ENCODE measurements at regions not wholly inside any gene's neighbourhood (a gene's known extent, or its start where the extent isn't known, plus 50 kb on each side); places are given as distances from the start of the nearest gene placed in this dataset.

DNA sequence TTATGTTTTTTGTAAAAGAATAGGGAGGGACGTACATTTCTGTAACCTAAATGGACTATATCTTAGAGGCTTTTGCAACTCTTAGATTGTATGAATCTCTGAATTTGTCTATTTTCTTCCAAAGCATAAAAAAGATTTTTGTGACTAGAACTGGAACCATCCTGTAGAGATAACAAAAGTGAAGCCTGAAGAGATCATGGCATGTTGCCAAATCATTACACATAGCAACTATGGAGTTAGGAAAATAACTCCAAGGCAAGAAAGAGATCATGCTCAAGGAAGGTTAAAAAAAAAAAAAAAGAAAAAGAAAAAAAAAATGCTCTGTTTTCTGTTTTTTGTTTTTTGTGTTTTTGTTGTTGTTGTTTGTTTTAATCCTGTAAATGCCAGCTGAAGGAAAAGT is 567.7 kb upstream of the ZWINT start:
- DNase-seq = no peak

GRCh38 chr10:56927701-56928100 is 566.6 kb upstream of the ZWINT start:
- no peak for DNase-seq

DNA sequence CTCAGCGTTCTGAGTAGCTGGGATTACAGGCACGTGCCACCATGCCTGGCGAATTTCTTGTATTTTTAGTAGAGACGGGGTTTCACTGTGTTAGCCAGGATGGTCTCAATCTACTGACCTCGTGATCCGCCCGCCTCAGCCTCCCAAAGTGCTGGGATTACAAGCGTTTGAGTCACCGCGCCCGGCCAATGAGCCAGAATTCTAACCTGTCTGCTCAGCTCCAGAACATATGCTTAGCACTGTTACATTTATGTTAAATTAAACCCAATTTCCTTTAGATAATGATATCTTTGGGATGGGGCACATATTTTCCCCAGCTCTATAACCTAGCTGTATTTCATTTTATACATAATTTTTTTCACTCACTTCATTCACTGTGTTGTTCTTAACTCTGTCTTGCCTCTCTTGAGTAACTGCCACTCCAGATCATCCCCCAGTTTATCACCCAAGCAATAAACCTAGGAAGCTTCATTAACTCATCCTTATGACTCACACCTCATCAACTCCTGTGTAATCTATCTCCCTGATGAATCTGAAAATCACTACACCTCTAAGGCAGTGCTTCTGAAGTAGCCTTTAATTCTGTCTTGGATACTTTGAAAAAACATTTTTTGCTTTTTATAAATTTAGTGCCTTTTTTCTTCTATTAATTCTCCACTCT is 559.7 kb upstream of the ZWINT start:
- DNase-seq = no peak

GRCh38 chr10:56912043-56912442 is 551.0 kb upstream of the ZWINT start:
- DNase-seq = no peak

- DNase-seq = no peak
These were observed 544.0 kb upstream of the ZWINT start for GRCh38 chr10:56905051-56905450.

DNA sequence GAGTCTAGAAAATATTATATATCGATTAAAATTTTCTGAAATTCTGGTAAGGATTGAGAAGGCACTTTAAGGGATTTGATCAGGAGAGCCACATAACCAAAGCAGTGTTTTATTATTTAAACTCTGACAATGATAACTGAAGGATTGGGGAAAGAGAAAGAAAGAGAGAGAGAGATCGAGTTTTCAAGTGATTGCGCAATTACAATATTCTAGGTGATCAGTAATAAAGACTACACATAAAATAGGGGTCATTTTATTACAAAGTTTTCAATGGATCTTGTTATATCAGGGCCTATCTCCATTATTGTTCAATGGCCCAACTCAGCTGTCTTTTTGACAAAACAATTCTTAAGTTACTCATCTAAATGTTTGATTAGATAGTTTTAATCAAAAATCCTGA is 541.5 kb upstream of the ZWINT start:
- DNase-seq = no peak

GRCh38 chr10:56895306-56895705 is 534.2 kb upstream of the ZWINT start:
- DNase-seq = no peak

- no peak for DNase-seq
These were observed 520.2 kb upstream of the ZWINT start for GRCh38 chr10:56881218-56881617.

DNA sequence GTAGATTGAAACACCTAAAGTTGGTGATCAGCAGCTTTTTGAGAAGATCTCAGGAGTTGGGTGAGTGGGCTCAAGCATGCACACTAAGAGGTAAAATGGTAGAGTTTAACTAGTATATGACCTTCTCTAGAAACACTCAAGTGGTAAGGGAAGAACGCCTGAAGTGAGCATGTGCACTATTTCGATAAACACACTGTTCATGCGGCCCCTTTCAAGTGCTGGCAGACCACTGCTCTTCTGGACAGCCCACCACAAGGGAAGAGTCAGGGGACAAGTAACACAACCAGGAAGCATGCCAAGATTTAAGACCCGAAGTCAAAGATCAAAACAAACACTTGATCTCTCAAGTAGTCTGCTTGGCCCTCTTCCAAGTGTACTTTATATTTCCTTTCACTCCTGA is 519.5 kb upstream of the ZWINT start:
- DNase-seq = no peak

DNA sequence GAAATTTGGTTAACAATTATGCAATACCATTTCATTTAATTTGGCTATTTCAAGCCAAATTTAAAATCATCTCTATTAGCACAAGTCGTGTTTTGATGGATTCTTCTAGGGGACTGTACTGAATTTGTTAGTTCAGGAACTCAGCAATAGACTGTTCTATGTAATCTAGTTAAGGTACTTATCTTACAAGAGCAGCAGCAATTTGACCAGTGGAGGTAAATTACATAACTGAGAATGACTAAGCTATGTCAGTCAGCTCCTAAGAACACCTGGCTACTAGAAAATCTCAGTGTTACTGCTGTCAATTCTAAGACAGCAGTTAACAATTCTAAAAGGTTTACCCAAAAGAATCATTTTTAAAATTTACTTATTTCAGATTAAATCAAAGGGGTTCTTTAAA is 513.9 kb upstream of the ZWINT start:
- no peak for DNase-seq

- no peak for DNase-seq
These were observed 510.2 kb upstream of the ZWINT start for GRCh38 chr10:56871160-56871668.

DNA sequence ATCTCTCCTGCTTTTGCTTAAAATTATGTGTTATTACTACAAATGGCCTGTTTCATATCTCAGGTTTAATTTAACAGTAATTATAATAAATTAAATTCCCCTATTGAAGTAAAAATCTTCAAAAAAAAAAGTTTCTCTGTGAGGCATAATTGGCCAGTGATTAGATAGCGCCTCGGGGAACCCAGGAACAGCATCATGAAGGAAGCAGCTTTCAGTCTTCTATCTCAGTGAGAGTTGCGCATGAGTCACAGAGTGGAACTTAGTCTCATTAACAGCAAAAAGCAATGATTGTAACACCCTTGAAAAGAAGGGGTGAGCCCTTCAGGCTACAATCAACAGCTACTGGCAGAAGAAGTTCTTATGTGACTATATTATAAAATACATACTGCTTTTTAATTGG is 506.2 kb upstream of the ZWINT start:
- no peak for DNase-seq

GRCh38 chr10:56856569-56856968 is 495.5 kb upstream of the ZWINT start:
- DNase-seq = no peak

GRCh38 chr10:56844978-56845529 is 484.0 kb upstream of the ZWINT start:
- DNase-seq = no peak

GRCh38 chr10:56836659-56837058 is 475.6 kb upstream of the ZWINT start:
- no peak for DNase-seq

DNA sequence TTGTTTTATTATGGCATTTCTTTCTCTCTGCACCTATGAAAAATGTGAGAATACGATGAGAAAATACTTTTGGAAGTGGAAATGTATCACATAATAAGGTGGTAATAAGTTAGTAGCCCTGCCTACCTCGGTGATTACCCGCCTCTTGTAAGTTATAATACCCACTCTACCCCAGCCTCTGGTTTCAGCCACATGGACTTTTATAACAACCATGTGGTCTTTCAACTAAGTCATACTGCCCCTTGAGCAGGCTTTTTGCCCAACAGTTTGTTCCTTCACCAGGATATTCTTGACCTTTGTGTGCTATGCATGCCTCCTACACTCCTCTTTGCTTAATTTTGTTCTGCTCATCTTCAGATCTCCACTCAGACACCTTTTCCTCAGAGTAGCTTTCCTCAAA is 470.6 kb upstream of the ZWINT start:
- no peak for DNase-seq

DNA sequence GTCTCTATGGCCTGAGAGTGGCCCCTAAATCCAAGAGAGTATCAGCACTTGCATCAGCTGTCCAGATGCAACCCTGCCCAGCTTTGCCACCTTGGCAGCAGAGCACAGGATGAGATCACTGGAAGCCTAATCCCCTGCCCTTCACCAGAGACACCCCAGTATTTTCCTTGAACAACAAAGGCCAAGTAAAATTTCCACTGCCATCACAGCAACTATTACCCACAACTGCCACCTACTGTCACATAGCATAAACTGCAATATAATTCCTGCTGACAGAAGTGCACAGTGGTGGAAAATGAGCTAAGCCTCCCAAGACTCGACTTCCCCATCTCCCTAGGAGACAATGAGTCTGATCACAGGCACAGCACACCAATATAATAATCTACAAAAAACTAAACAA is 462.8 kb upstream of the ZWINT start:
- DNase-seq = peak; percentile 16

DNA sequence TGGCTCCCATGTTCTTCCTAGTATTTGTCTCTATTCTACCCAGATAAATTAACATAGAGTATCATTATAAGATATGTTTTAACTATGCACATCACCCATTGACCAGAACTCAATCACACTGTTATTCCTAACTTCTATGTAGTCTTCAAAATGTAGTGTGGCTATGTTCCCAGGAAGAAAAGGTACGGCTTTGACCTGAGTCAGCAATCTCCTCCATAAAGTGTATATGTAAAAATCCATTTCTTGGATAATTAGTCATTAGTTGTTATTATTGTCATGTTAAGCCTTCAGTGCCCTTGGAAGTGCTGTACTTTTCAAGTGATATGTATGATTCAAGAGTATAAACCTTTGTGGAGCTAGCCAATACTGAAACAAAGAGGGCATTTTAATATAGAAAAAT is 444.0 kb upstream of the ZWINT start:
- DNase-seq = no peak

GRCh38 chr10:56785292-56785691 is 424.2 kb upstream of the ZWINT start:
- DNase-seq = no peak

GRCh38 chr10:56782503-56782902 is 421.4 kb upstream of the ZWINT start:
- DNase-seq = no peak

DNA sequence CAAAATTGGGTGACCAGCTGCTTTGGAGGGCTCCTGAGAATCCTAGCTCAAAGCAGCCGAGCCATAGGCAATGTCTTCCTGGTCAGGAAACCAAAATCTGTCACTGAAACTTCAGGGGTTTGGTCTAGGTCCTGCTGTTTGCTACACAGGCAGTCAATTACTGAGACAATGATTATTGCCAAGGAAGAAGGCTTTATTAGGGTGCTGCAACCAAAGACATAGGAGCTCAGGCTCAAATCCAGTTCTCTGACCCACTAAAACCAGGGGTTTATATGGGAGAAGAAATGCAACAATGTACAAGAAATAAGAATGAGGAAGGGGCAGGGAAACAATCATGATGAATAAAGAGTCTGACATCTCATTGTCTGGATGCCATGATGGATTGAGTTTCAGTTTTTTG is 410.3 kb upstream of the ZWINT start:
- no peak for DNase-seq

DNA sequence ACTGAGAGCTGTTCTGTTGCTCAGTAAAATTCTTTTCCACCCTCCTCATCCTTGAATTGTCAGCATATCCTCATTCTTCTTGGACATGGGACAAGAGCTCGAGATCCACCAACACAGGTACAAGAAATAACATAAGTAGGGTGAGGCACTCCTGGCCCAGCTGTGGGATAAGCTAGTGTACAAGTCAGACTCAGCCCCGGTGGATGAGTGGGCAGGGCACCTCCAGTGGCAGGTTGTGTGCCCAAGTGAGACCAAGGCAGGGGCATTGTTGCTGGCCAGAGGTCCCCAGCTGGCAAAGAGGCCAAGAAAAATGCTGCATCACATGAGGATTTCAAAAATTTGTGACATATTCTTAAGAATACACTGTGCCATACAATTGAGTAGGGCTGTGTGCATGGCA is 402.0 kb upstream of the ZWINT start:
- no peak for DNase-seq

DNA sequence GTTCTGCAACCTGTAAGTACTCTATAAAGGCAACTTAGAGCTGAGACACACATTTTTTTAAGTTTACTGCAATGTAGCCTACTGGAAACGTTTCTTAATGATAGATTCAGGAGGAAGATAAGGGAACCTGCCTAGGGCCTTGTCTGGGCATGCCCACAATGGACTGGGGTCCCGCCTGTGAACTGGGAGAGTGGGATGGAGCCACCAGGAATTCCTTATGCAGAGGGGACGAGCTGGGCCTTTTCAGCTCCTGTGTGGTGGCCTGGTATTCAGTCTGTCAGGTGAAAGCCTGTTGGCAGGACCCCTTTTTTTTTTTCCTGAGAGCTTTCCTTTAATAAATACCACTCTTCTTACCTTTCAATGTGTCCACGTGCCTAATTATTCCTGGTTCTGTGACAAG is 384.4 kb upstream of the ZWINT start:
- no peak for DNase-seq

- DNase-seq = no peak
These were observed 367.3 kb upstream of the ZWINT start for GRCh38 chr10:56728349-56728748.

- no peak for DNase-seq
These were observed 361.9 kb upstream of the ZWINT start for GRCh38 chr10:56722912-56723311.
